ENCODE measurements at regions not wholly inside any gene's neighbourhood (a gene's known extent, or its start where the extent isn't known, plus 50 kb on each side); places are given as distances from the start of the nearest gene placed in this dataset.

DNA sequence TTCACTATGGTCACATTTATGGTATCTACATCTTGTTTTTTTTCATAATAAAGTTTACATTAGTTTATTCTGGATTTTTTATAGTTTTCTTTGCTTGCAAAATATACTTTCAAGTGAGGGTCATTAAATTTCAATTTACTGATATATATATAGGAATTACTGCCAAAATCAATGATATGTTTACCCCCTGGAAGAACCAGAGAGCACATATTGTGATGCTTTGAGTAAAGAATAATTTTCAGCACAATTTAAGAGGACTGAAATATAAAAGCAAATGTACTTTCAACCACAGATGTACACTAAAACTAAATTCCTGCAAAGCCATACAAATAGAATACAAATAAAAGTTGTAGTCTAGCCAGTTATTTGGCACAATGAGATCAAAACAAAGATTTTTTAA lies 242.2 kb upstream of the PCDH18 start:
- no peak overlapping the region for H3K9ac ChIP-seq (replicated peaks; ENCODE audit: extremely low read depth, insufficient read depth, low read length)
- H3K9me1 ChIP-seq (replicated peaks; ENCODE audit: control insufficient read depth, extremely low read depth, insufficient read depth, low read length), result no peaks in the 10 kb centered on the region
- DNase-seq (ENCODE audit: low read depth, low spot score) (no peak), FAIRE-seq (no peak)
- CTCF ChIA-PET, result no interaction called here
- BruUV-seq (replicated peaks), result no TSS peak
- intact Hi-C loops (cut with micrococcal nuclease), result no loop called here
- POLR2A ChIA-PET, result no interaction called here
- no peak overlapping the region for H2AFZ ChIP-seq (ENCODE audit: low read depth, low read length)
- no peak overlapping the region for H3K4me3 ChIP-seq (replicated peaks in 1 of 3; ENCODE audit: insufficient read depth in 1 of 3, low read depth in 1 of 3, low read length in 3 of 3)
- H3K36me3 ChIP-seq (ENCODE audit: control insufficient read depth in 2 of 2, extremely low read depth in 1 of 2, insufficient read depth in 2 of 2, low read length in 2 of 2), result no peaks in the 10 kb centered on the region
- TF ChIP-seq, protein P1, sequence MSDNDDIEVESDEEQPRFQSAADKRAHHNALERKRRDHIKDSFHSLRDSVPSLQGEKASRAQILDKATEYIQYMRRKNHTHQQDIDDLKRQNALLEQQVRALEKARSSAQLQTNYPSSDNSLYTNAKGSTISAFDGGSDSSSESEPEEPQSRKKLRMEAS (IDR thresholded peaks at IDR 0.05; ENCODE audit: insufficient read depth, insufficient read length), result no peak
- TF ChIP-seq GATA2 (IDR thresholded peaks at IDR 0.05; ENCODE audit: insufficient read depth, insufficient read length, low read depth, low read length) (no peak), POLR2A (IDR thresholded peaks at IDR 0.05; ENCODE audit: low read depth, low read length) (no peak)
- TF ChIP-seq, protein P2, sequence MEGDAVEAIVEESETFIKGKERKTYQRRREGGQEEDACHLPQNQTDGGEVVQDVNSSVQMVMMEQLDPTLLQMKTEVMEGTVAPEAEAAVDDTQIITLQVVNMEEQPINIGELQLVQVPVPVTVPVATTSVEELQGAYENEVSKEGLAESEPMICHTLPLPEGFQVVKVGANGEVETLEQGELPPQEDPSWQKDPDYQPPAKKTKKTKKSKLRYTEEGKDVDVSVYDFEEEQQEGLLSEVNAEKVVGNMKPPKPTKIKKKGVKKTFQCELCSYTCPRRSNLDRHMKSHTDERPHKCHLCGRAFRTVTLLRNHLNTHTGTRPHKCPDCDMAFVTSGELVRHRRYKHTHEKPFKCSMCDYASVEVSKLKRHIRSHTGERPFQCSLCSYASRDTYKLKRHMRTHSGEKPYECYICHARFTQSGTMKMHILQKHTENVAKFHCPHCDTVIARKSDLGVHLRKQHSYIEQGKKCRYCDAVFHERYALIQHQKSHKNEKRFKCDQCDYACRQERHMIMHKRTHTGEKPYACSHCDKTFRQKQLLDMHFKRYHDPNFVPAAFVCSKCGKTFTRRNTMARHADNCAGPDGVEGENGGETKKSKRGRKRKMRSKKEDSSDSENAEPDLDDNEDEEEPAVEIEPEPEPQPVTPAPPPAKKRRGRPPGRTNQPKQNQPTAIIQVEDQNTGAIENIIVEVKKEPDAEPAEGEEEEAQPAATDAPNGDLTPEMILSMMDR (IDR thresholded peaks at IDR 0.05; ENCODE audit: extremely low read depth in 1 of 2, insufficient read depth in 1 of 2, low read depth in 1 of 2, low read length in 2 of 2), result no peak
- no peak overlapping the region for H3K27ac ChIP-seq (ENCODE audit: insufficient read depth, low read depth, low read length)
- dilution Hi-C loops (cut with MboI; ENCODE audit: extremely low pct_ligation_motif_present, low sequenced_read_pairs), result no loop called here
- no peaks in the 10 kb centered on the region for H3K79me2 ChIP-seq (ENCODE audit: control insufficient read depth, insufficient read depth, low read length)
- H4K20me1 ChIP-seq (replicated peaks; ENCODE audit: control insufficient read depth, extremely low read depth, insufficient read depth, low read length), result no peaks in the 10 kb centered on the region
- H3K27me3 ChIP-seq (ENCODE audit: control insufficient read depth in 2 of 2, insufficient read depth in 2 of 2, low read length in 2 of 2), result no peaks in the 10 kb centered on the region
- no peak overlapping the region for H3K4me2 ChIP-seq (ENCODE audit: insufficient read depth, low read length)
- no peaks in the 10 kb centered on the region for H3K4me1 ChIP-seq (ENCODE audit: control insufficient read depth, extremely low read depth, insufficient read depth, low read length)
- no peaks in the 10 kb centered on the region for H3K9me3 ChIP-seq (replicated peaks; ENCODE audit: control insufficient read depth, insufficient read depth, low read length)

DNA sequence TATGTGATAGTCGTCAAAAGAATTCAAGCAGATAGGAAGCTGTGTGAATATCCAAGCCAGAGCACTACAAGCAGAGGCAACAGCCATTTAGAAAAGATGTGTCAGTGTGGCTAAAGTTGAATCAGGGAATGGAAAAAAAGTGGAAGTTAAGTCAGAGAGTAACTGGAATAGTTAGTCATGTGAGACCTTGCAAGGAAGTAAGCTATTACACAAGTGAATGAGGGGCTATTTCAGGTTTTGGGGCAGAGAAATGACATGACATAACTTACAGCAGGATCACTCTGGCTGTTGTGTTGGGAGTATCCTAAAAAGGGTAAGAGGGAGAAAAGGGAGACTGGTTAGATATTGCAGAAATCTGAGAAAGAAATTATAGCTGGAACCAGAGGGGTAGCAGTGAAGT lies 236.6 kb upstream of the PCDH18 start:
- Histone ChIP-seq H3K9me3 (replicated peaks; ENCODE audit: control insufficient read depth, insufficient read depth, low read length) (no peaks in the 10 kb centered on the region), H3K27me3 (ENCODE audit: control insufficient read depth in 2 of 2, insufficient read depth in 2 of 2, low read length in 2 of 2) (no peaks in the 10 kb centered on the region), H3K27ac (ENCODE audit: insufficient read depth, low read depth, low read length) (no peak overlapping the region), H3K9ac (replicated peaks; ENCODE audit: extremely low read depth, insufficient read depth, low read length) (no peak overlapping the region), H3K79me2 (ENCODE audit: control insufficient read depth, insufficient read depth, low read length) (no peaks in the 10 kb centered on the region), H3K4me2 (ENCODE audit: insufficient read depth, low read length) (no peak overlapping the region), H4K20me1 (replicated peaks; ENCODE audit: control insufficient read depth, extremely low read depth, insufficient read depth, low read length) (no peaks in the 10 kb centered on the region), H2AFZ (ENCODE audit: low read depth, low read length) (no peak overlapping the region), H3K4me3 (replicated peaks in 1 of 3; ENCODE audit: insufficient read depth in 1 of 3, low read depth in 1 of 3, low read length in 3 of 3) (no peak overlapping the region), H3K36me3 (ENCODE audit: control insufficient read depth in 2 of 2, extremely low read depth in 1 of 2, insufficient read depth in 2 of 2, low read length in 2 of 2) (no peaks in the 10 kb centered on the region), H3K9me1 (replicated peaks; ENCODE audit: control insufficient read depth, extremely low read depth, insufficient read depth, low read length) (no peaks in the 10 kb centered on the region), H3K4me1 (ENCODE audit: control insufficient read depth, extremely low read depth, insufficient read depth, low read length) (no peaks in the 10 kb centered on the region)
- DNase-seq (ENCODE audit: low read depth, low spot score) (no peak), FAIRE-seq (no peak)
- intact Hi-C loops (cut with micrococcal nuclease), result no loop called here
- BruUV-seq (replicated peaks), result no TSS peak
- ChIA-PET POLR2A (no interaction called here), CTCF (no interaction called here)
- dilution Hi-C loops (cut with MboI; ENCODE audit: extremely low pct_ligation_motif_present, low sequenced_read_pairs), result no loop called here
- TF ChIP-seq, protein P1 (IDR thresholded peaks at IDR 0.05; ENCODE audit: insufficient read depth, insufficient read length), result no peak
- TF ChIP-seq, protein P2 (IDR thresholded peaks at IDR 0.05; ENCODE audit: extremely low read depth in 1 of 2, insufficient read depth in 1 of 2, low read depth in 1 of 2, low read length in 2 of 2), result no peak
- TF ChIP-seq JUN (IDR thresholded peaks at IDR 0.05; ENCODE audit: borderline replicate concordance, insufficient read depth, insufficient read length, low read depth), result no peak
- TF ChIP-seq POLR2AphosphoS5 (IDR thresholded peaks at IDR 0.05; ENCODE audit: insufficient read depth, low read depth, low read length), result no peak

Data from endothelial cell of umbilical vein (primary cell).